ENCODE measurements at regions not wholly inside any gene's neighbourhood (a gene's known extent, or its start where the extent isn't known, plus 50 kb on each side); places are given as distances from the start of the nearest gene placed in this dataset.

- no peak for DNase-seq
Measured at GRCh38 chr13:40124633-40125015, 469.2 kb downstream of the COG6 start.

DNA sequence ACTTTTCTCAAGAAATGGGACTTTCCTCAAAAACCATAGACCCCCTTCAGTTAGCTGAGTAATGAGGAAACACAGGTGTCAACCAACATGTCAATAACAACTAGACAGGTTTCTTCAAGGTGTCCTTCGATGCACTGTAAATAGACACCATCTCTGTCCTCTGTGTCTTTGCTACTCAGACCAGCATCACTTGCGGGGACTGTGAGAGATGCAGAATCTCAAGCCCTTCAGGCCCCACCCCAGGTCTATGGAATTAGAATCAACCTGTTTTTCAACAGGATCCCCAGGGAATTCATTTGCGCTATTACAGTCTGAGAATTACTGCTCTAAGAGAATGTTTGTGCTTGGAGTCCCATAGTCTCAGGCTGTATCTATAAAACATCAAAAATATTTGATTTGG lies 469.9 kb downstream of the COG6 start:
- DNase-seq: no peak

DNA sequence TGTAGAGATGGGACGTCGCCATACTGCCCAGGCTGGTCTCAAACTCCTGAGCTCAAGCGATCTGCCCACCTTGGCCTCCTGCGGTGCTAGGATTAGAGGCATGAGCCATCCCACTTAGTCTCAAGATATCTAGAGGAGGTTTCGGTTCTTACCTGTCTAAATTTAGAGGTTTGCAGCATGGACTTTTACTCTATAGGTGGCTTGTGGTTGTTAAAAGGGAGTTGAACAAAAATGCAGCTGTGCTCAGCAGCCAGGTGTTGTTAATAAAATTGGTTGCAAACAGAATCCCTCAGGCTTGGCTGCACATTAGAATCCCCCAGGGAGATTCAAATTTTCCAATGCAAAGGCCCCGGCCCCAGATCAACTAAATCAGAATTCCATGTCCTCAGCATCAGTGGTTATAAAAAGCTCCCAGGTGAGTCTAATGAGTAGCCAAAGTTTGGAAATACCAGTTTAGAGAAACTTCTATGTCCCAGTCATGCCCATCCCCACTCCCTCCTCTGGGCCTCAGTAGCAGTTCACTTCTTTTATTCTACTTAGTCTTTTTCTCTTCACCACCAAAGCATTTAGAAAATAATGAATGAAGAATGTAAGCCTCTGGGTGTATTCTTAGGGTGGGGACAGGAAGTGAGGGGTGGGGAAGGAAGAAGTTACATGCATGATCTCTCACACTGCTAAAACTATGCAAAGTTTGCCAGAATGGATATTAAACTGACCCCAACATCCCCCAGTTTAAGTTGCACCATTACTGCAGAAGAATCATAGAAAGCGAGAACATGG lies 471.0 kb downstream of the COG6 start:
- no peak for DNase-seq

DNA sequence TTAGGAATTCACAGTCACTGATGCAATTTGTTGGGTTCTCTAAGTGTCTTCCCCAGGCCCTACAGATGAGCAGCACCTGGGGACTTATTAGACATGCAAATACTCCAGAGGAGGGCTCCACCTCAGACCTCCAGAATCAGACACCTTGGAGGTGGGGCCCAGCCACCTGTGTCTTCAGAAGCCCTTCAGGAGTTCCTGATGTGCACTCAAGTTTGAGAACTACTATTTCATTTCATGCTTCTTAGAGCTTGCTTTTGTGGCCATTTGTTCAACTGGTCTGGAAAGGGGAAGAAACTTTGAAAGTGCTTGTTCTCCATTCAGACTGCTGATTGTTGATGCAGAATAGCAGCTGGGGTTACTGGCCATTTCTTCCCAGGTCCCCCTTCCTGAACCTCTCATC lies 472.0 kb downstream of the COG6 start:
- no peak for DNase-seq

DNA sequence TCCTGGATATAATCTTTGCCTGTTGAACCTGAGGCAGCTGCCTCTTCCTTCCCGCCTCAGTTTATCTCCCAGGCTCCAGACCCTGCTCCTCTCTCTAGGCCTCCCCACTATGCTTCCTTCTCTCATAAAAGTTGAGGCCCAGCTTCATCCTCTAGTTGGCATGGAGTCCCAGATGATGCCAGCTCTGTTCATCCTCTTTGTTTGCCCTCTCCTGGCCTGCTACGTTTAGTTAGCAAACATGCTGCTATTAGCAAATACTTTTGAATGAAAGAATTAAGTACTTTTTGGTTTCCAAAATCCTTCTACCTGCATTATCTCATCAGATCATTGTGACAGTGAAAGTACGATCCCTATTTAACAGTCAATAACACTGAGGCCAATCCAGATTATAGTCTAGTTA lies 472.5 kb downstream of the COG6 start:
- no peak for DNase-seq

DNA sequence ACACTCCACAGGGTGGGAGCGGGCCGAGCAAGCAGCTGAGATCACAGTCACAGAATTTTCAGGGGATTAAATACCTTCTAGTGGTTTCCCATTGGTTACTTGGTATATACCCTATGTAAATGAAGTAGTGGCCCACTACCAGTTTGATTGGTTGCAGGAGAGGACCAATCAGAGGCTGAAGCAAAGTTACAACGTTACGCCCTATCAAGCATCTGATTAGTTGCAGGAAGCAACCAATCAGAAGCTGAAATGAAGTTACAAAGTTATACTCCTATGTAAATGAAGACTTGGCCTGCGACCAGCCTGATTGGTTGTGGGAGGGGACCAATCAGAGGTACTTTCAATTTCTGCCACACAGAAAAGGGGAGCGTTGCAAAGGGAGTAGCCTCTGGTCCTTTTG lies 474.0 kb downstream of the COG6 start:
- no peak for DNase-seq

DNA sequence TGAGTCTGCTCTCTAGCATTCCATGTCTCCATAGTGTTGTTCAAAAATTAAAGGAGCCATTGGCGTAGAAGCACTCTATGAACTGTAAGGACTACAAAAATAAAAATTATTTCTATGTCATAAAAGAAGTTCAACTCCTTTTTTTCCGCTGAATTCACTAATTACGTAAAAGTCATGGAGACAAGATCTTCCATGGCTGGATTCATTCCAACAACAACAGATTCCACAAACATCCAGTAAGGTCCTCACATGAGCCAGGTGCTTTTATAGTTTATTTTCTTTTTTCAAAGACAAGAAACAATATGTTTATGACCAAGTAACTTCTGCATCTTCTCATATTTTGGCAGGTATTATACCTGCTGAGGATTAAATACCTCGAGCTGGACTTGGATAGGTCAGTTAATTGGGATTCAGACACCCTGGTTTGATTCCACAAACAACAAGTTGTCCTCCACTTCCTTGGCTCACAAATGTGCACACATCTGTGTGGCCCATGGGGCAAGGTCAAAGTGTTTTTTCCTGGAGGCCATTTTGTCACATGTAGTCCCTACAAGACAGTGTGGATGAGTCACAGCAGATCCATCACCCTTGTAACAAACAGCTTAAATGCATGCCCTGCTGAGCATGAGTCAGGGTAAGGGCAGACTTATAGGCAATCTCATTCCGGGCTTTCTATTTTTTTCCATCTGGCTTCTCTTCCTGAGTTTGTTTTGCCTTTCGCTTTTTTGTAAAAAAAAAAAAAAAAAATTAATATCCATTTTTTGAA lies 475.6 kb downstream of the COG6 start:
- no peak for DNase-seq

GRCh38 chr13:40132249-40132648 lies 476.8 kb downstream of the COG6 start:
- no peak for DNase-seq

DNA sequence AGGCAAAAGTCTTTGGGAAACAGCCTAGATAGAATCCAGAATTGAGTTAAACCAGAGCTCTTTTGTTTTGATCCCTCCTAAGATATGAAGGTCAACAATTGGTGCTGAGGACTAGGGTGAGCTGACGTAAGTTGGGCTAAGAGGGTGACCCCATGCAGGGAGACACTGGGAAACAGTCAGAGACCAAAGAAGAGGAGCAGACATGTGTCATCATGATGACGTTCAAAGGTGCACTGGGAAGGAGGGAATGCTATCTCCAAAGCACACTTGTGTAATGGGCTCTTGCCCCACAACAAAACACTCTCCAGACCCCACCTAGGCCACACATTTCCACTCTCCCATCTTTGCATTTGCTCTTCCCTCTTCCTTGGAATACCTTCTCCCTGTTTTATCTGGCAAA lies 481.4 kb downstream of the COG6 start:
- no peak for DNase-seq

DNA sequence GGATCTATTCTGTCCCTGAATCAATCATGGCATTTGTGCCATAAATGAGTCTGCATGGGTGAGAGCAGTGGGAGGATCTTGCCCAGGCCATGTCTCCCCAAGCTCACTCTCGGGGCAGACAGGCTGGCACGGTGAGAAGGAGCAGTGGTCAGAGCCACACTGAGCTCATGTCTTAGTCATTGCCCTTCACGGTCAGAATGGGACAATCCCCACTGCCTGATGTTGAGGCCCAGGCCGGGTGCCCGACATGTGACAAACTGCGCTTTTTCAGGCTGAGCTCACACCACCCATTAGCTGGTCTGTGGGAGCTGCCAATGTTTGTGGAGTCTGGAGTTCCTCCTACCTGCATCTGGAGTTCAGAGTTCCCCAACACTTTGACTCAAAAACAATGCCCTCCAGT lies 481.9 kb downstream of the COG6 start:
- DNase-seq: no peak

DNA sequence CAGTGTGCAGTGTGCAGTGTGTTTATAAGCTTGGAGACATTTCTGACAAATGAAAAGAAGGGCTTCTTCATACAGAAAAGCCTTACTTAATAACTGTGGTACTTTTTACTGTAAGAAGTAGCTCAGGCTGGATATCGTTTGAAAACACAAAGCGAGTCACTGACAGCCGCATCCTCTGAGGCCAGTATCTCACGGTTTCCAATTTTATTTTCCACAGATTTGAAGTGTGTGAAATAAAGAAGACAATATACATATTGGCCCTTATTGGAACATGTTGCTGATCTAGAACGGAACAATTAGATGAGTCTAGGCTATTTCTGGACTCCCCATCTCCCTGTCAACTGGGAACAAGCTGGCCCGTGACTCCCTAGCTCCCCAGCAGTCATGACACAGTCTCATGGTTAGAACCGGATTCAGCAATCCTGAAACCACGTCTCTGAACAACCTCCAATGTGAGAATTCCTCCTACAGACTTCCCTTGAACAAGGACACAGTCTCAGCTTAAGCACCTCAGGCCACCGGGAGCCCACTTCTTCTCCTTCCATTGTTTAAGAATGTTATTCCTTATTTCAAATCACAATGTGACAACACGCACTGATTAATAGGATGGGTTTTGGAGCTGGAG lies 484.5 kb downstream of the COG6 start:
- no peak for DNase-seq

- no peak for DNase-seq
Measured at GRCh38 chr13:40141859-40142555, 486.5 kb downstream of the COG6 start.

DNA sequence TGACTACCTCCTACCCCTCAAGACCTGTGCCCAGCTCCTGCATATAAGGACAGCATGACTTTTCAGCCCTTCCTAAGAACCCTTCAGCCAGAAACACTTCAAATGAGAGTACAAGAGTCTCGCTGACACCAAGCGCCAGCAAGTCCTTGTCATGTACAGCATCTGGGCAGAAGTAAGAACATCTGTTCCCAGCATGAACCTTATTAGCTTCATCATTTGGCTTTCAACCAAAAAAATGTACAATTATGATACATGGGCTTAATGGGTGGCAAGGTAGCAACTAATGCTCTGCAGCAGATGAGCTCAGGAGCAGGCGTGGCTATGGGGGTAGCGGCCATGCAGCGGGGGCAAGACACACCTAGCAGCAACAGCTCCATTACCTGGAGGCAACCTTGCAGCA lies 487.6 kb downstream of the COG6 start:
- DNase-seq: no peak

DNA sequence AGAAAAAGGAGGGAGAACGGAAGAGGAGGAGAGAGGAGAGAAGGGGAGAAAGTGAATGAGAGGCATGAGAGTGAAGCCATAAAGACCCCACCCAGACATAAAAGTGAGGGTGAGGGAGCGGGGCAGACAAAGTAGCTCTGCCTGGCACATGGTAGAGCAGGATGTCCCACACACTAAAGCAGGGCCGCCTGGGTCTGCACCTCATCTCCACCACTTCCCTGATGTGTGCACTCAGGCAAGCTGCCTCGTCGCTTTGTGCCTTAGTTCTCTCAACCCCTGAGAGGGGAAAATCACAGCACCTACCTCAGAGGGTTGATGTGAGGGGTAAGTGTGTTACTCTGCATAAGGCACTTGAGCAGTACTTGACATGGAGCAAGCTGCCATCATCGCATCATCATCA lies 488.1 kb downstream of the COG6 start:
- no peak for DNase-seq

GRCh38 chr13:40145139-40145538 lies 489.7 kb downstream of the COG6 start:
- no peak for DNase-seq

DNA sequence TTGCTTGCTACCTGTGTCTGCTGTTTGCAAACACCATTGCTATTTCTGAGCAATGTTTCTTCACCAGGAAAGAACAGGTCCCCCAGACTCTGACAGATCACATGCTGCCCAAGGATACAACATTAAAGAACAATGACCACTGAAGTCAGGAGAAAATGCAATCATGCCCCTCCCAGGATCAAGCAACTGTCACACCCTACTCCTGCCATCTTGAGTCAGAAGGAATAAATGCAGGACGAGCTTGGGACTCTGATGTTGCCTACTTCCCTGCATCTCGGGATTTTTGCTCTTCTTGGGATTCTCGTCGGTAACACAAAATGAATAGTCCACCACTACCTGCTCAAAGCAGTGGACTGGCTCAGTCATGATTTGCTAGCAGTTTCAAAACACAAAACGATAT lies 490.6 kb downstream of the COG6 start:
- no peak for DNase-seq

GRCh38 chr13:40146611-40147117 lies 491.2 kb downstream of the COG6 start:
- DNase-seq: no peak

DNA sequence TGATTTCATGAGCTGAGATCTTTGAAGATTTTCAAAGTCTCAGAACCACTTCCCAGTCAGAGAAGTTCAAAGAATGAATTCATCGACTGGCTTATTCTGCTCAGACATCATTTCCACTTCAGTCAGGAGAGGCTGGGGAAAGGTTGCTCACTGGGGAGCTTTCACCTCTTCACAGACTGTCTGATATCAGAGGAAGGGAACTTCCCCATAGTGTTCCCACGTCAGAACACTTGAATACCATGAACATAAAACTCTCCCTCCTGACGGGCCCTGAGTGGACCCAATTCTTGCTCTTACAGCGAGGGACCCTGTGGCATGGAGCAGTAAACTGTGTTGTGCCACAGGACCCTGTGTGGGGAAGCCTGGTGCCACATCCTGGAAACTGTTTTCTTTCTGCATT lies 492.6 kb downstream of the COG6 start:
- DNase-seq: no peak

DNA sequence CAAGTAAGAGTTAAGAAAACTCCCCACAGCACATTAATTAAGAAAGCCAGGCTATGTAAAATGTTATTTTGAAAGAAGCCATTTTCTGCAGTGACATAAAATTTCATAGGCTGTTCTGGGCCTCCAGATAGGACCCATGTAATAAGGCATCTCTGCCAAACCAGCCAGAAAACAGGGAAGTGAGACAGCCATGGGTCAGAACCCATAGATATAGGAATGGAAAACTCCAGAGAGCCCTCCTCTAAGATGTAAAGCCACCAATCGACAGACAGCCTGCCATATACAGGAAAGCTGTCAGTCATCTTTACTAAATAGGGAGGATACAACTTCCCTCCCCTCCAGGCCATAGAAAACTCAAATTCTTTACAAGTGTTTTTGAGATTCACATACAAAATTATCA lies 493.3 kb downstream of the COG6 start:
- DNase-seq: no peak

DNA sequence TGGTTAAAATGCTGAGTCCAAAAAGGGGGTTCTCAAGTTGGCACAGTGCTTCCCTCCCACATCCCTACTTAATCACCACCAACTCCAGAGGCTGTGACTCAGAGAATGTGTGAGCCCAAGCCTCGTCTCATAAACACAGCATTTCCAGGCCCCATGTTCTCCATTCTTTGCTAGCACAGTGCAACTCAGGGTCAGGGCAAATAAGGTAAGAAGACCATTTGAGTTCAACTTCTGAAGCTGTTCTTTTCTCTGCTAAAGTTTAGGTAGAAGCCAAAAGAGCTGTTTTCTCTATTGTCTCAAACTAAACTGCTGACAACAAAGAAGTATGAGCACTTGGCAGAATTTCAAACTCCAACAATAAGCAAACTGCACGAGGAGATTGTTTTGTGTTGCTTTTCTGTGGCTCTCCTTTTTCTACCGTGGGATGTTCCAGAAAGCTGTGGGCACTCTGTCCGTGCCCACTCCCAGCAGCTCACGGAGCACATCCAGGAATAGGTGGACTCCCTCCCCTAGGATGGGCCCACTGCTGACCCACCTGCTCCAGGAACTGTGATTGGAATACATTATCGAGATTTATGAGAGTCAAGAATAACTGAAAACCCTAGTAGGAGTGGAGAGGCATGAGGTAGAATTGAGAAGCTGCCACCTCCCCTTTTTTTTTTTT lies 494.3 kb downstream of the COG6 start:
- DNase-seq: no peak

DNA sequence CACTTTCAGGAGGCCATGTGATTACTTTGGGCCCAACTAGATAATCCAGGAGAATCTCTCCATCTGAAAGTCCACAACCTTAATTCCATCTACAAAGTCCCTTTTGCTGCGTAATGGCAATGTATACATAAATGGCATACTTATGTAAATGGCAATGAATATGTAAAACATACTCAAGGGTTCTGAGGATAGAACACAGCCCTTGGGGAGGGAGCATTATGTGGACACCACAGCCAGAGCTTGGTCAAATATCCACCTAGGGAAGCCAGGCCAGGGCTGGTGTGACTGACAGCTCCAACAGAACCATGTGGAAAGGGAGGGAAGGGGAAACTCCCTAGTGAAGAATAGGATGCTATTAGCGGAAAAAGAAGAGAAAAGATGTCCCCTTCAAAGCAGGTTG lies 496.2 kb downstream of the COG6 start:
- DNase-seq: no peak

- DNase-seq: no peak
Measured at GRCh38 chr13:40152145-40152544, 496.7 kb downstream of the COG6 start.

- no peak for DNase-seq
Measured at GRCh38 chr13:40152922-40153321, 497.5 kb downstream of the COG6 start.

Measured in DMS 273 treated with DMSO at 0.1 percent for 48 hours (cell line).